Body of pancreas (tissue), 4 donors: ENCODE measurements at regions not wholly inside any gene's neighbourhood (a gene's known extent, or its start where the extent isn't known, plus 50 kb on each side); places are given as distances from the start of the nearest gene placed in this dataset.

Experiments
- CTCF ChIP-seq, 7 experiments: fragments of 450-650 bp in 4 of 7; fragments of 200-600 bp in 3 of 7; sonication (generic) in 3 of 7; IDR thresholded peaks; one replicate each; pipeline ENCODE4 v1.5.1; 2016 to 2019; ENCODE audit warnings: antibody characterized with exemption in 7 of 7
- POLR2A ChIP-seq, 3 donors: fragments of 450-650 bp; IDR thresholded peaks; one replicate each; pipeline ENCODE4 v1.6.1; 2016; ENCODE audit warnings: antibody characterized with exemption in 3 of 3, mild to moderate bottlenecking in 2 of 3

DNA sequence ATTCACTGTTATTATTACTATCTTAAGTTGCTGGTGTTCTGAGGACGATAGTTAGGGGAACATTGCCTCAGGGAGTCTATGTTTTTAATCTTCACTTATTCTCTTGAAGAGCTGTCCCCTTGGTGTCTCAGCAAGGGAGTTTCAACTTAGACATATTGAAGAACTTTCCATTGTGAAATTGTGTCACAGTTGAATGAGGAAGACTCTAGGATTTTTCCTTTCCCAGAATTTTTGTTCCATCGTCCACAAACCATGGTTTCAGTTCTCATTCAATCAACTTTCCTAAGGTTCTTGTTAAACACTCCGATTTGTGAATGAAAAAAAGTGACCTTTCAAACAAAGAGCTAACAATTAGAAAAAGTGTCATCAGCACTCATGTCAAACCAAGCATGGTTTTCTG, 128.3 kb downstream of the GATA3 start:
- no peak for TF ChIP-seq CTCF (IDR thresholded peaks at IDR 0.05)
- TF ChIP-seq POLR2A (IDR thresholded peaks at IDR 0.05): no peak
